Stimulated activated CD8-positive, alpha-beta memory T cell treated with anti-CD3 and anti-CD28 coated beads, Interleukin-7, amount 100 ng/mL, for 48 hours (primary cell): ENCODE measurements at regions not wholly inside any gene's neighbourhood (a gene's known extent, or its start where the extent isn't known, plus 50 kb on each side); places are given as distances from the start of the nearest gene placed in this dataset.

Experiments used
- DNase-seq, 2 donors: peaks; one replicate each; pipeline ENCODE4 v3.0.0-alpha.2; 2020; ENCODE audit warnings: low read depth in 1 of 2; ENCODE audit errors: extremely low read depth in 1 of 2

- no peak for DNase-seq
Measured at GRCh38 chr15:87300146-87300545, 956.4 kb downstream of the NTRK3 start.

DNA sequence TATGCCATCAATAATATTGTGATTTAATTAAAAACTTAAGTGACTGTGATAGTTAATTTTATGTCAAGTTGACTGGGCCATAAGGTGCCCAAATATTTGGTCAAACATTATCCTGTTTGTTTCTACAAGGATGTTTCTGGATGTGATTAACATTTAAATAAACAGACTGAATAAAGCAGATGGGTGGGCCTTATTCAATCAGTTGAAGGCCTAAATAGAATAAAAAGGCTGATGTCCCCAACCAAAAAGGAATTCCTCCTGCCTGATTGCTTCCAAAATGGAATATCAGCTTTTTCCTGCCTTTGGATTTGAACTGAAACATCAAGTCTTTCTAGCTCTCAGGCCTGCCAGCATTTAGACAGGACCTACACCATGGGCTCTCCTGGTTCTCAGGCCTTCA lies 961.7 kb downstream of the NTRK3 start:
- no peak for DNase-seq

- DNase-seq = no peak
Measured at GRCh38 chr15:87293031-87293430, 963.5 kb downstream of the NTRK3 start.

DNA sequence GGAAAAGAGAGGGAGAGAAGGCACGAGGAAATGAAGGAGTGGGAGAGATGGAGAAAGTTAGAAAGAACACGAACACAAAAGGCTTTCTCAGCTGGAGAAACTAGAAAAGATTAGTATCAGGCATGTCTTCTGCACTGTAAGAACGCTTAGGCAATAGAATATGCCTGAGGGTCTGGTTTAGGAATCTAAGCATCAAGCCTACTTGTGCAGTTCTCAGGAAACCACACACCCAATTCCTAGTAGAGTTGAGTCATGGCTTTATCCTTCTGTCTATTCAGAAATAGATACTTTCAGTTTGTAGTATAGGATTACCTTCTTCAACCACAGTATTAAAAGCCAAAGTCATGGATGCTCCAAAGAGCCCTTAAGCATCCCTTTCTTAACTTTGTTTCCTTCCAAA lies 969.4 kb downstream of the NTRK3 start:
- DNase-seq = no peak

DNA sequence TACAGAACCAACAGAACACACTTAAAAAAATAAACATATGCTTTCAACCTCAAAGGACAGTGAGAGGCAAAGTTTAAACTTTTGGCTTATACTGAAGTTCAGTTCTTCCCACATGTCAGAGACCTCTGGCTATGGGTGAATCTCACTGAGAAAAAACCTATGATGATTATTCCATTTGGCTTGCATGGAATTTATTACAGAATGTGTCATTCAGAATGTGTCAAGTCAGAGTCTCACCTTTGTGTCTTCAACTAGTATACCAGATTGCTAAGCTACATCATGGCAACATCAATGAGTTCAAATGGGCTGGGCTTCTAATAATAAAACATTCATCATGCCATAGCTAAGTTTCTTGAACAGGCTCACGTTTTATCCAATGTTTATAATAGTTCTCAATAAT lies 987.0 kb downstream of the NTRK3 start:
- DNase-seq = no peak

GRCh38 chr15:87268675-87269074 lies 987.9 kb downstream of the NTRK3 start:
- DNase-seq = no peak

DNA sequence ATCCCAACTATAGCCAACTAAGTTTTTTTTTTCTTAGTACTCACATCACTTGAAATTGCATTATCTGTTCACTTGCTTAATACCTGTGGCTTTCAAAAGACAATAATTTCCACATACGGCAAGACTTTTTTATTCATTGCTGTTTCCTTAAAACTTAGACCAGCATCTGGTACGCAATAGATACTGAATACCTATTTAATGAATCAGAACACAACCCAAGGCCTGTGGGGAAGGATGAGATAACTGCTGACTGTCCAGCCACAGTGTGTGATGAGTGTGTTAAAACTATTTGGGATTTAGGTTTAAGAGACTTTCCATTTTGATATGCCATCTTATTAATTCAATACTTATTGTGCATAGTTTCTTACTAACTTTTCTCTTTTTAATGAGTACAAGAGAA lies 988.7 kb downstream of the NTRK3 start:
- no peak for DNase-seq

DNA sequence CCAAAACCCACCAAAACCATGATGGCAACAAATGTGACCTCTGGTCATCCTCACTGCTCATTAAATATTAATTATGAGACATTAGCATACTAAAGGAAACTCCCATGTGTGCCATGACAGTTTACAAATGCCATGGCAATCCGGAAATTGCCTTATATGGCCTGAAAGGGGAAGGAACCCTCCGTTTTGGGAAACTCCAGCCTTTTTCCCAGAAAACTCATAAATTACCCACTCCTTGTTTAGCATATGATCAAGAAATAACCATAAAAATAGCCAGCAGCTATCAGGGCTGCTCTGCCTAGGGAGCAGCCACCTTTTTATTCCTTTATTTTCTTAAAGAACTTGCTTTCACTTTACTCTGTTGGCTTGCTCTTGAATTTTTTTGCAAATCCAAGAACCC lies 992.7 kb downstream of the NTRK3 start:
- DNase-seq = no peak

GRCh38 chr15:87263296-87263695 lies 993.2 kb downstream of the NTRK3 start:
- DNase-seq = no peak

- no peak for DNase-seq
Measured at GRCh38 chr15:87245592-87245991, 1010.9 kb downstream of the NTRK3 start.

DNA sequence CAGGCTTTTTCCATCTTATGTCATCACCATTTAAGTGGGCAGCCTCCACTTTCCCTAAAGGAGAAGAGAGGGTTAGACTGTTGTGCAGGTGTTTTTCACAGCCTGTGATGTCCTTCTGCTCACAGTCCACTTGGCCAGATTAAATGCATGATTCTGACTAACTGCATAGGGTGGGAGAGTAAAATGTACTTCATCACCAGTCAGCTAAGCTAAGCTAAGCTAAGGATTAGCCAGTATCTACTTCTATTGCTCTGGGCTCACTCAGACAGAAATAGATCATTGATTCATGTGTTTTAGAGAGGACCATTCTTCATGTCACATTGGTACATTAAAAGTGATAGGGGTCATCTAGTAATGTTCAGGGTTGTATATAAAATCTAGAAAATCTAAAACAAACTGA lies 1013.1 kb downstream of the NTRK3 start:
- DNase-seq = no peak

DNA sequence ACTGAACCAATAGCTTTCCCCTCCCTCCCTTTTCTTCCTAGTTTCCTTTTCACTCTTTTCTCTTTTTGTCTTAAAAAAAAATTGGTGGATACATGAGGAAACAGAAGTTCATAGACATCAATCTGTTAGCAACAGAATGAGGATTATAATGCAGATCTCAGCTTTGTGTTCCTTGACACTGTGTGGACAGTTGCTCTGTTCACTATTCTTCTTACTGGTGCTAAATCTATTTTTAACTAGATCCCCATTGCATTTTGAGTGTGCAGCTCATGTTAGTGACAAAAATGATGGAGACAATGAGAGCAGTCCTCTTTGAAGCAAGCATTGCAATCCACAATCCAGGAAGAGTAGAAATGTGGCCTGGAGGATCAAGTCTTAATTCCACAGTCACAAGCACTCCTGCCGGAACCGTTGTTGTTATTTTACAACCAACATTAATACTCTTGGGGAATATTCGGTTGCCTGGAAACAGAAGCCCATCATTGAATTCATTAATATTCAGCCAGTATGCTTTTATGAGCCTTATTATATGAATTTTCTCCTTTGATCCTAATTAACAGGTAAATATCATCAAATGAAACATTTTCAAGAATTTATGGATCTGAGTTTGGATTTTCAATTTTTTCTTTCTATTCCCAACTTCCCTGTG lies 1016.8 kb downstream of the NTRK3 start:
- DNase-seq = no peak

GRCh38 chr15:87238451-87239068 lies 1018.0 kb downstream of the NTRK3 start:
- no peak for DNase-seq

DNA sequence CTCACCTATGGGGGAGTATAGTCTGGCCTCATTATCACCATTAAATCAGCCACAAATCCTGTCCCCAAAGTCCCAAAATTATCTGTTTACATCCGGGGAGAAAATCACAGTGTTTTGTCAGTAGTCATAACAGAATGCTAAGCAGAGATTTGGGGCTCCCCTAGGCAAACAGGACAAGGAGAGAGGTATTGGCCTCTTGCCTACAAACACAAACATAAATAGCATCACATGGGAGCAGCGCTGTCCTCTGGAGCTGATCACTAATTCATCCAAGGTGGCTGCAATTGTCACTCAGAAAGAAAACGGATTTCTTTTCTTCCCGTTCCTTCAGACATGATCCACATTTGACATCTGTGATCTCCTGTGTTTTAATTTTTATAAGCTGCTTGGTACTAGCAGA lies 1028.1 kb downstream of the NTRK3 start:
- DNase-seq = no peak

GRCh38 chr15:87227846-87228245 lies 1028.7 kb downstream of the NTRK3 start:
- DNase-seq = no peak

DNA sequence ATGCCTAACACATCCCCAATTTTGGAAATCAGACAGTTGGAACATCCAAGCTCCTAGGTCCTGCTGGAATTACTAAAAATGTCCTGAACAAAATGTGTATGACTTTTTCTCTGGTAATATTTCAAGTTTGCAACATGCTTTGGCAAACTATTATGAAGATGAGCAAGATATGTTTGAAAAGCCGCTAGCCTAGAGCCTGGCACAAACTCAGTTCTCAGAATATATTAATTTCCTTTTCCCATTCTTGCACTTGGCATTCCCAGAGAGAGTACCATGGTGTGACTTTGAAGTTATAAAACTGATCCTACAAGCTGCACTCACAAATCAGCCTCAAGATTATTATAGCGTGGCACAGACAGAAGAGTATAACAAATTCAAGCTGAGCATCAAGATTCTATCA lies 1031.1 kb downstream of the NTRK3 start:
- no peak for DNase-seq

- DNase-seq = no peak
Measured at GRCh38 chr15:87224404-87224803, 1032.1 kb downstream of the NTRK3 start.

DNA sequence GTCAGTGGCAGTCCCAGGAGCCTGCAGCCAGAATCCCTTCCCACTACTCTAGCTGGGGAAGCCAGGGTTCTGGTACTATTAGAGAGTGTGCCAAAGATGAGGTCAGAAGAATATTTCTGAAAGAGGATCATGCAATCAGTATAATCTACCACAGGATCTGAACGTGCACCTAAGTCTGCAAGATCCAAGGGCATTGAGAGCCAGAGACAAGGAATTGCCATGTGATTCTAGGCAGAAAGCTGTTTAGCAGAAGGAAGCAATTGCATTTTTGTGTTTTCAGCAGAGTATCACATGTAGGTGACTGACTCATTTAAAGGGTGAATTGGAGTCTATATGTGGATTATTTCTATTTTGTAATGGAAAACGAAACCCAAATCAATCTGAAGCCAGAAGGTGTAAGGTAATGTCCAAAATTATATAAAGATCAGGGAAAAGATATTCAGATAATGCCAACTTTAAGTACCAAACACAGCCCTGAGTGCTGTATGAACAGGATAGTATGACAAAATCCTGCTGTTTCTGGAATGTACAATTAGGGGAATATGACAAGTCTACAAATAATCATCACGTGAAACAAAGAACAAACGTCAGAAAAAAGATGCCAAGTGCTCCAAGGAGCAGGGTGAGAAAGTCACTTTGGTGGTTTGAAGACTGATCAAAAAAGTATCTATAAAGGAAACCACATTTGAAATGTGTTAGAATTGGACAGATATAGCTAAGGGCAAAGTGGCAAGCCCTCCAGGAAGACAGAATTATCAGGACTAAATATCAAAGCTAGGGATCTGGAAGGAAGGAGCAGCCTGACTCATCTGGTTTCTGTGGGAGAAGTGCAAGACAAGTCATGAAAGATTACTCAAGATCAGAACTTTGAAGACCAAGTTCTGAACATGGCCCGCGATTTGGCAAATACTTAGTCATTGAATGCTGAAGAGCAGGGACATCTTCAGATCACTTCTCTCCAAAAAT lies 1036.6 kb downstream of the NTRK3 start:
- no peak for DNase-seq

DNA sequence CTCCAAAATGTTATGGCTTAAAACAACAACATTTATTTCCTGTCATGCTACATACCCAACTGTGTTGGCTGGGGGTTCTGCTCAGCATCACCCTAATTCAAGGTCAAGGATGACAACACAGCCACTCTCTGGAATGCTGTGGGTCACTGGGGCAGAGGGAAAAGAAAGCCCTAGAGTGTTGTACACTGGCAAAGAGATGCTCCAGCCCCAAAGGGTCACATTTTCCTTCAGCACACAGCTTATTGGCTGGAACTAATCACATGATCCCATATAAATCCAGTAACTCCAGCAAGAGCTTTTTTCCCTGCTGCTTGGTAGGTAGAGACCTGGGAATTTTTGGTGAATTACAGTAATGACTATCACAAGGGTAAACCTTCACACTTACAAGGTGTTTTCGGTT lies 1041.4 kb downstream of the NTRK3 start:
- DNase-seq = no peak

DNA sequence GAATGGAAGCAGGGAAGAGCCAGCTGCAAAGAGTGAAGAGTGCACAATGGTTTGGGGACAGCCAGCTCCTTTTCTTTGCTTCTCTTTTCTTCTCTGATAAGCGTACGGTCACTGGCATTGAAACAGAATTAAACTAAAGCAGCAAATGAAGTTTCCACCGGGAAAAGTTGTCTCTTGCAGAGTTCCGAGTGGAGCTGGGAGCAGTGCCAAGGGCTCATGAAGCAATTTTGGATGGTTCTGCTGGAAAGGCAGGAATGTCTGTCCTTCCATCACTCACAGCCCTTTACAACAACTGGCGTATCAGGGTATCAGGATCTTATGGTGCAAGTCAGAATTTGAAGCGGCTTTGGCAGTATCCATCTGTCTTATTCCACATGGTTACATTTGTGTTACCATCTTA lies 1042.9 kb downstream of the NTRK3 start:
- DNase-seq = no peak

GRCh38 chr15:87212041-87212440 lies 1044.5 kb downstream of the NTRK3 start:
- no peak for DNase-seq

GRCh38 chr15:87211547-87211946 lies 1045.0 kb downstream of the NTRK3 start:
- DNase-seq = no peak
